ENCODE measurements at regions not wholly inside any gene's neighbourhood (a gene's known extent, or its start where the extent isn't known, plus 50 kb on each side); places are given as distances from the start of the nearest gene placed in this dataset.

DNA sequence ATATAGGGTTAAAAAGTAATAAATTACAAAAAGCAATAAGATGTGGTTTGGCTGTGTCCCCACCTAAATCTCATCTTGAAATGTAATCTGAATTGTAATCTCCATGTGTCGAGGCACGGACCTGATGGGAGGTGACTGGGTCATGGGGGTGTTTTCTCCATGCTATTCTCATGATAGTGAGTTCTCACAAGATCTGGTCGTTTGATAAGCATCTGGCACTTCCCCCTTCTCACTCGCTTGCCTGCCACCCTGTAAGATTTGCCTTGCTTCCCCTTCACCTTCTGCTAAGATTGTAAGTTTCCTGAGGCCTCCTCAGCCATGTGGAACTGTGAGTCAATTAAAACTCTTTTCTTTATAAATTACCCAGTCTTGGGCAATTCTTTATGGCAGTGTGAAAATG lies 577.4 kb downstream of the TBC1D4 start:
- no peak overlapping the region for H3K27ac ChIP-seq (ENCODE audit: low read depth in 1 of 2, low read length in 2 of 2)
- POLR2A ChIA-PET = no interaction called here
- H3K27me3 ChIP-seq (ENCODE audit: control insufficient read depth in 1 of 2, insufficient read depth in 2 of 2, low read length in 2 of 2) = no peaks in the 10 kb centered on the region
- peaks cover 2% of the 10 kb centered on the region for H3K27me3 Mint-ChIP-seq
- DNase-seq (no peak), ATAC-seq (ENCODE audit: poor library complexity) (no peak)
- no peaks in the 10 kb centered on the region for H3K9me3 Mint-ChIP-seq
- H3K9me3 ChIP-seq (ENCODE audit: control insufficient read depth in 1 of 2, insufficient read depth in 1 of 2, low read length in 2 of 2) = no peaks in the 10 kb centered on the region
- intact Hi-C loops (cut with DNase I, micrococcal nuclease) = no loop called here
- no peak overlapping the region for H3K27ac Mint-ChIP-seq
- no peaks in the 10 kb centered on the region for H3K36me3 Mint-ChIP-seq (ENCODE audit: low read depth)
- H3K4me1 ChIP-seq (ENCODE audit: insufficient read depth, low read length) = no peaks in the 10 kb centered on the region
- no peak overlapping the region for H3K4me3 Mint-ChIP-seq
- H3K4me1 Mint-ChIP-seq (ENCODE audit: low read depth) = no peaks in the 10 kb centered on the region
- TF ChIP-seq, protein P1, sequence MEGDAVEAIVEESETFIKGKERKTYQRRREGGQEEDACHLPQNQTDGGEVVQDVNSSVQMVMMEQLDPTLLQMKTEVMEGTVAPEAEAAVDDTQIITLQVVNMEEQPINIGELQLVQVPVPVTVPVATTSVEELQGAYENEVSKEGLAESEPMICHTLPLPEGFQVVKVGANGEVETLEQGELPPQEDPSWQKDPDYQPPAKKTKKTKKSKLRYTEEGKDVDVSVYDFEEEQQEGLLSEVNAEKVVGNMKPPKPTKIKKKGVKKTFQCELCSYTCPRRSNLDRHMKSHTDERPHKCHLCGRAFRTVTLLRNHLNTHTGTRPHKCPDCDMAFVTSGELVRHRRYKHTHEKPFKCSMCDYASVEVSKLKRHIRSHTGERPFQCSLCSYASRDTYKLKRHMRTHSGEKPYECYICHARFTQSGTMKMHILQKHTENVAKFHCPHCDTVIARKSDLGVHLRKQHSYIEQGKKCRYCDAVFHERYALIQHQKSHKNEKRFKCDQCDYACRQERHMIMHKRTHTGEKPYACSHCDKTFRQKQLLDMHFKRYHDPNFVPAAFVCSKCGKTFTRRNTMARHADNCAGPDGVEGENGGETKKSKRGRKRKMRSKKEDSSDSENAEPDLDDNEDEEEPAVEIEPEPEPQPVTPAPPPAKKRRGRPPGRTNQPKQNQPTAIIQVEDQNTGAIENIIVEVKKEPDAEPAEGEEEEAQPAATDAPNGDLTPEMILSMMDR (IDR thresholded peaks at IDR 0.05) = no peak
- no peaks in the 10 kb centered on the region for H3K36me3 ChIP-seq (ENCODE audit: insufficient read depth, low read length)
- CTCF ChIA-PET = no interaction called here
- H3K4me3 ChIP-seq (ENCODE audit: low read length) = no peak overlapping the region

DNA sequence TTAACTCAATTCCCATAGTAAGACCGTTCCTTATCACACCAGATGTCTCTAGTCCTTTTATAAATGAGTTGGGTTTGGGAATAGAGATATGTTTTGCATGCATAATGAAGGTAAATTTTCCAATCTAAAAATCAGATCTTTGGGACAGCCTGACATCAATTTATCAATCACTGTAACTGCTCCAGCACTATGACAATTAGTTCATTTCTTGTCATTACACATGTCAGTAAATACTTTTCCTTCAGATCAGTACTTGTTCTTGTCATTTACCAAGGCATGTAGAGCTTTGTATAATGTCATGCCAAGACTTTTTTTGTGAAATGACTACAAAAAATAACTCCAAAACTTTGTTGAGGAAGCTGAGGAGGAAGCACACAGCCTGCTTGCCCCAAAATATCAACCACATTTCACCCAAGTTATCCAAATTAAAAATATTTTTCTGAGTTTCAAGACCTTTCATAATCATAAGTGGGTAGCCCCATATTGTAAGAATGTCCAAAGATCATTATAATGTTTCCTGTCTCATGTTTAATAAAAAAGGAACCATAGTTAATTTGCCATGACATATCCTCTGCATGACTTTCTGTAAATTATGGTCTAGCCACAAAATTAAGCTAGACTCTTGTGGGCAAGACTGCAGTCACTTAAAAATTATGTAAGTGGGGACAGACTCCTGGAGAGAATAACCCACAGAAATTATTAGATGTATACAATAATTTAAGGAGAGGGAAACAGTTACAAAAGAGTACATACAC lies 586.8 kb downstream of the TBC1D4 start:
- no peaks in the 10 kb centered on the region for H3K9me3 Mint-ChIP-seq
- peaks cover 12% of the 10 kb centered on the region for H3K27me3 Mint-ChIP-seq
- H3K27ac ChIP-seq (ENCODE audit: low read depth in 1 of 2, low read length in 2 of 2) = no peak overlapping the region
- no peaks in the 10 kb centered on the region for H3K36me3 Mint-ChIP-seq (ENCODE audit: low read depth)
- H3K27ac Mint-ChIP-seq = no peak overlapping the region
- H3K36me3 ChIP-seq (ENCODE audit: insufficient read depth, low read length) = no peaks in the 10 kb centered on the region
- H3K4me3 Mint-ChIP-seq = no peak overlapping the region
- ChIA-PET CTCF (no interaction called here), POLR2A (no interaction called here)
- H3K27me3 ChIP-seq (ENCODE audit: control insufficient read depth in 1 of 2, insufficient read depth in 2 of 2, low read length in 2 of 2) = no peaks in the 10 kb centered on the region
- ATAC-seq (ENCODE audit: poor library complexity) (no peak), DNase-seq (no peak)
- H3K4me1 Mint-ChIP-seq (ENCODE audit: low read depth) = no peaks in the 10 kb centered on the region
- H3K9me3 ChIP-seq (ENCODE audit: control insufficient read depth in 1 of 2, insufficient read depth in 1 of 2, low read length in 2 of 2) = no peaks in the 10 kb centered on the region
- H3K4me3 ChIP-seq (ENCODE audit: low read length) = no peak overlapping the region
- no peaks in the 10 kb centered on the region for H3K4me1 ChIP-seq (ENCODE audit: insufficient read depth, low read length)
- intact Hi-C loops (cut with DNase I, micrococcal nuclease) = no loop called here
- TF ChIP-seq, protein P1 (IDR thresholded peaks at IDR 0.05) = no peak

DNA sequence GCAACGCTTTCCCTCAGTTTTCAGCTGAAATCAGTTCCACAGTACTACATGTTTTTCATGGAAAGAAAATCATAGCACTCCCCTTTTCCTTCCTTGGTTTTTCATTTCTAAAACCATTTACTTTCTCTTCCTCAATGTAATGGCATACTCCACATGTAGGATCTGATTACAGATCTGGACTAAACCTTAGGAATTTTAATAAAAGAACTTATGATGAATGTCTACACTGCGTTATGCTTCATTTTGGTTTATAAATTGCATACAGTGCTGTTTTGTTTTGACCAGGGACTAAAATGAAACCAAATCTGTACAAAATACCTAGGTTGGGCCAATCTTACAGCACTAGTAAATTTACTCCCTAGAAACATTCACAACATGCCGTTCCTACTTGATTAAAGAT lies 589.9 kb downstream of the TBC1D4 start:
- Mint-ChIP-seq H3K4me3 (no peak overlapping the region), H3K4me1 (ENCODE audit: low read depth) (no peaks in the 10 kb centered on the region), H3K27ac (no peak overlapping the region), H3K36me3 (ENCODE audit: low read depth) (no peaks in the 10 kb centered on the region), H3K27me3 (peaks cover 10% of the 10 kb centered on the region), H3K9me3 (no peaks in the 10 kb centered on the region)
- no peak for DNase-seq
- TF ChIP-seq, protein P1 (IDR thresholded peaks at IDR 0.05) = no peak
- no peaks in the 10 kb centered on the region for H3K36me3 ChIP-seq (ENCODE audit: insufficient read depth, low read length)
- no peak overlapping the region for H3K27ac ChIP-seq (ENCODE audit: low read depth in 1 of 2, low read length in 2 of 2)
- H3K4me3 ChIP-seq (ENCODE audit: low read length) = no peak overlapping the region
- ChIA-PET CTCF (no interaction called here), POLR2A (no interaction called here)
- H3K4me1 ChIP-seq (ENCODE audit: insufficient read depth, low read length) = no peaks in the 10 kb centered on the region
- H3K9me3 ChIP-seq (ENCODE audit: control insufficient read depth in 1 of 2, insufficient read depth in 1 of 2, low read length in 2 of 2) = no peaks in the 10 kb centered on the region
- ATAC-seq (ENCODE audit: poor library complexity) = no peak
- intact Hi-C loops (cut with DNase I, micrococcal nuclease) = no loop called here
- H3K27me3 ChIP-seq (ENCODE audit: control insufficient read depth in 1 of 2, insufficient read depth in 2 of 2, low read length in 2 of 2) = no peaks in the 10 kb centered on the region
